ACHN (cell line): ENCODE measurements at regions not wholly inside any gene's neighbourhood (a gene's known extent, or its start where the extent isn't known, plus 50 kb on each side); places are given as distances from the start of the nearest gene placed in this dataset.
"Not testable (repeated sequence)": the region's sequence is repeated elsewhere in the genome, so short reads cannot be mapped to it uniquely, and the experiment has no call there.

Experiments used
- DNase-seq: peaks from one replicate; pipeline ENCODE4 v3.0.0-alpha.2; 2015
- in situ Hi-C: cut with HindIII; loops from 2 replicates; pipeline ENCODE4 v1.10.0; 2017; ENCODE audit warnings: low sequenced_read_pairs, low pct_ligation_motif_present, low pct_unique_long_range_greater_than_20kb

DNA sequence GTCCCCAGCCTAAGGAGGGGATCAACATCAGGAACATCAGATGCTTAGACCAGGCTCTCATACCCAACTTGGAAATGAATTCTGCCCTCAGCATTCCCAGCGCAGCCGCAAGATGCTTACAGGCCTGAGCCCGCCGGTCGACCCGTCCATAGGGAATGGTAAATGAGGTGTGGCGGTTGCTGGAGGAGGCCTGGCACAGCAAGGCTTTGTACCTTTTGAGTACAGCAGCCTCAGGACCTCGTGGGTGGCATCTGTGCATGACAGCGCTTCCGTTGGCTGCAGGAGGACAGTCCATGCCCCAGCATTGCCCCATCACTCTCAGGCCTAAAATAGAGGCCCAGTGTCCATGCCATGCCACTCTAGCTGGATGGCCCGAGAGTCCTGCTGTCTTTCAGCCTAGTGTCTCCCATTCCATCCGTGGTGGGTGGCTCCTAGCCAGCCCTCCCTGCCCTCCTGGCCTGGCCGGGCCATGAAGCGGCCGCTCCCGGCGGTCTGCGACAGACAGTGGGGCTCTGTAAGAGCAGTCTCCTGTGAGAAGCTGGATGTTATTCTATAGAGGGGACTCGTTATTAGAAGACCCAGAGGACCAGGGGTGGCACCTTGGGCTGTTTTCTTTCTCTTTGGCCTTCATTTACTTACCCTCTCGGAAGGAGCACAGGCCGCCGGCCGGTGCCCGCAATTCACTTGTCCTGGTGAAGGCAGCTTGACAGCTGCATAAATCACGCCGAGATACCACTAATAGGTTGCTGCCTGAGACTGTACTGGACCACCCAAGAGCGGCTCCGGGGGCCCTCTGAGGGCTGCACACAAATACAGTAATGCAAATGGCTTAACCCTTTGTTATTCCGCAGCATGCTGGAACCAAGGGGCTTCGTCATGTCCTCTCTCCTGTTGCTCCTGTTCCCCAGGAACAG is 223.5 kb upstream of the TUT7 start:
- in situ Hi-C loops: no loop called here
- no peak for DNase-seq

DNA sequence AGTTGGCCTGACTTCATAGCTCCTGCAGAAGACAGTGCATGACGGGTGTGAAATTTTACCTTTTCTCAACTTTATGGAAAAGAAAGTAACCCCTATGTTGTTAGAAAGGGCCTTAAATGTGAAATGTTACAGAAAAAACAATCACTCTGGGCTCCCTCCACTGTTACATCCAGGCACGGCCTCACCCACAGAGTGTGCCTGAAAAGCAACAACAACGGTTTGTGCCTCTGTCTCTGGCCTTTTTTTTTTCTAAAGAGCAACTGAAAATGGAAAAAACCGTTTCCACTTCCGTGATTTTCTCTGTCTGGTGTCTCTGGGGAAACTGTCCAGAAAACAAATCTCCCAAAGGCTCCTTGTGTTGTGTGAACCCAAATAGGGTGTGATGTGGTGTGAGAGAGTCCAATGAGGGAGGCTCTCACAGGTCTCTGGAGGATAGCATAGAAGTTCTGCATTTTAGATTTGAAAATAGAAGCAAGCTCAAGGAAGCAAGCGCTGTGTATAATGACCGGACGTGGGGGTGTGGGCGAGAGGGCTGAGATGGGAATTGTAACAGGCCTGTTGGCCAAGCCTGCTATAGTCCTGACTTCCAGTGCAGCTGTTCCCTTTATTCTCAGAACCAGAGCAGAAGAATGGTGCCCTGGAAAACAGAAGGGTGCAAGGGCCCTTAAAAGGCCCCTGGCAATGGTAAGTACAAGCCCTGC is 221.8 kb upstream of the TUT7 start:
- DNase-seq: no peak
- in situ Hi-C loops: no loop called here

DNA sequence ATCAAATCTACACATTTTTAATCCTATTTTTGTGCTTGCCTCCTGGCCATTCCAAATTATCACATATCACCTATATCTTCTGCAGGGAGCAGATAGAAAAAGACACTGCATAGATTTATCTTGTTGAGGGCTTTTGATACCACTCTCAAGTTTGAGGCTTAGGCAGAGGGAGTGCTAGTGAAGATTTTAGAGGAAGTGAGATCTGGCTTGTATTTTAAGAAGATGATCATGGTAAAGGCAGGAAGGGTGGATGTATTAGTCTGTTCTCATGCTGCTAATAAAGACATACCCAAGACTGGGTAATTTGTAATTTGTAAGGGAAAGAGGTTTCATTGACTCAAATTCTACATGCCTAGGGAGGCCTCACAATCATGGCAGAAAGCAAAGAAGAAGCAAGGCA is 220.9 kb upstream of the TUT7 start:
- no peak for DNase-seq
- in situ Hi-C loops: no loop called here

DNA sequence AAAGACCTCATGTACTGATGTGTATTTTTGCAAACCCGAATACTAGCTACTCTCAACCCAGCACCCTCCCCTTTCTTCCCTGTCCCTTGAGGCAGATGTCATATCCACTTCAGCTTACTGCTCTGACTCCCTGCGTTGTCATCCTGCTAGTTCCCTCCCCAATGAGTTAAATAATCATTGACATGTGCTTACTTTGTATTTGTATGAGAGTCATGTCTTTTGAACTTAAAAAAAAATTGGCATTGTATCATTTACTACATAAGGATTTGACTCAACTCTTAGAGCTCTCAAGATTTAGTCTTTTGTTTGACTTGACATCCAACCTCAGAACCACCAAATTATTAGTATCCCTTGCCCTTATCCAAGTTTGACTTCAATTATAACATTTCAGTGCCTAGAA is 219.7 kb upstream of the TUT7 start:
- in situ Hi-C loops: no loop called here

DNA sequence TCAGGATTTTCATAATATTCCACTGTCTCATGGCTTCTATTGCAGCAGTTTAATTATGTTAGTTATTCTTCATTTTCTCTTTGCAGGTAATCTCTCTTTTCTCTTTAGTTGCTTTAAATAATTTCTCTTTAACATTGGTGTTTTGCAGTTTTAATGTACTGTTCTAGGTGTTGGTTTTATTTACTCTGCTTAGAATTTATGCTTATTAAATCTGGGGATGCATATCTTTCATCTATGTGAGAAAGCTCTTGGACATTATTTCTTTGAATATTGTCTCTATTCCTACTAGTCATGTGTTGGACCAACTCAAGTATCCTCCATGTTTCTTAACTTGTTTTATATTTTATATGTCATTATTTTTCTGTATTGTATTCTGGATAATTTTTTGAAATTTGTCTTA is 218.7 kb upstream of the TUT7 start:
- DNase-seq: no peak
- in situ Hi-C loops: no loop called here

More for the DNA sequence above, 219.7 kb upstream of the TUT7 start:
- DNase-seq: no peak

DNA sequence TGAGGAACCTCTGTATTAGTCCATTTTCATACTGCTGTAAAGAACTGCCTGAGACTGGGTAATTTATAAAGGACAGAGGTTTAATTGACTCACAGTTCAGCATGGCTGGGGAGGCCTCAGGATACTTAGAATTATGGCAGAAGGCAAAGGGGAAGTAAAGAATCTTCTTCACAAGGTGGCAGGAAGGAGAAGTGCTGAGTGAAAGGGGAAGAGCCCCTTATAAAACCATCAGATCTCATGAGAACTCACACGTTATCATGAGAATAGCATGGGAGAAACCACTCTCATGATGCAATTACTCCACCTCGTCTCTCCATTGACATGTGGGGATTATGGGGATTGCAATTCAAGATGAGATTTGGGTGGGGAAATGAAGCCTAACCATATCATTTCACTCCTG is 211.4 kb upstream of the TUT7 start:
- DNase-seq, in situ Hi-C loops: not testable (repeated sequence)

DNA sequence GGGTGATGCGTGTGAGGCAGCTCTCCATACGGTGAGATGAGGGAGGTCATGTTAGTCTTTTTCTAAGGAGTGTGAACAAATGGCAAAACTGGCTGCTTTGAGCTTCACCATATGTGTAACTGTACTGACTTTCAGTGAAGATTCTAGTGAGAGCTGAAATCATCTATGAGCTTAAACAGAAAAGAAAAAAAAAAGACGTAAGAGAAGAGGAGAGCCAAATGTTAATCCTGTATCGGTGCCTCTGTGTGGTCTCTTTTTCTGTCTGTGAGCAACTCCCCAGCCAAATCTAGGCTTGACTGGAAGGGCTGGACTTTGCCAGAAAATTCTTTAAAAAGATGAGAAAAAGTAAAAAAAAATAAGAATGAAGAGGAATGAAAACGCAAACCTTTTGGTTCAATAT is 209.7 kb upstream of the TUT7 start:
- in situ Hi-C loops: no loop called here
- DNase-seq: no peak

DNA sequence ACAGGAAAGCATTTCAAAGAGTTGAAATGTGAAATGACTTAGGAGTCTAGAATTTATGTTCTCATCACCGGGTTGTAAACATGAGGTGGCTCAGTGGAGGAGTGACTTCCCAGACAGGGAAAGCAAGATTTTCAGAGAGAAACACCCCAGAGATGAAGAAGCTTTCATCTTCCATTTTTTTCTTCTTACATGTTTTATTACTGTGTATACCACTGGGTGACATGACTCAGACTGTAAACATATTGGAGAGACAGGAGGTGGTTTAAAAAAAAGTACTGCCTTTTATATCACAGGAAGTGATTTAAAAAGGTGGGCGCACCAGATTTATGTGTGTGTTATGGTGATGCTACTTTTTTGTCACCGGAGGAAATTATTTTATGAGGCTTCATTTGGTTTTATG is 209.1 kb upstream of the TUT7 start:
- DNase-seq: no peak
- in situ Hi-C loops: no loop called here

DNA sequence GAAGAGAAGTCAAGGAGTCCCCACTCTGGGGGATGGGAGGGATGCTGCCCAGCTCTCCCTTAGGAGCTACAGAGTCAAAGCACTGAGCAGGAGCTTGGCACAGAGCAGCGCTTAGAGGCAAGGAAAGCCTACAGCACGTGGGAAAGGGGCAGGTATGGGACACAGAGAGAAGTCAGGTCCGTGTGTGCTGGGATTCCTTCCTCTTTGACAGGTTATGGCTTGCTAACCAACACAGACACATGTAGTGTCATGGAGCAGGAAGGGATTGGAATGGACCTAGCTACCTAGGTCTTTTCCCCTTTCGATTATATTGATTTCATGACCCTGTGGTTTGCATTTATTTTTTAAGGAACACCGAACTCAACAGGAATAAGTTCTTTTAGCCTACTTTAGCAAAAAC is 208.5 kb upstream of the TUT7 start:
- in situ Hi-C loops: no loop called here

DNA sequence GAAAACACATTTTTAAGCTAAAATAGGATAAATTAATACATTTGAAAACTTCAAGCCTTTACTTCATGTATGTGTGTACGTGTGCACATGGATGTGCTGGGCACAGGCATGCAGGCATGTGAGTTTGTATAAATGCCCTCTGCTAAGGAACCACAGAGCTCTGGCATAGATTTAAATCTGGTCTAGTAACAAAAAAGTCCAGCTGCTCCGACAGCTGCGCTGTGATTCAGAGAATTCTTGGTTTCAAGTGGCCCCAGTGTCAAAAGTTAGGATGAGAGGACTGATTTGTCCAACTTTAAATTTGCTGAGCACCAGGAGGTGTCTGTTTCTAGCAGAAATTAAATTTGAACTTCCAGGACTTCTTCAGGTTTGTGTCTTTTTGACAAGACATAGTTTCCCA is 203.7 kb upstream of the TUT7 start:
- no peak for DNase-seq
- in situ Hi-C loops: no loop called here

More for the DNA sequence above, 208.5 kb upstream of the TUT7 start:
- DNase-seq: no peak

DNA sequence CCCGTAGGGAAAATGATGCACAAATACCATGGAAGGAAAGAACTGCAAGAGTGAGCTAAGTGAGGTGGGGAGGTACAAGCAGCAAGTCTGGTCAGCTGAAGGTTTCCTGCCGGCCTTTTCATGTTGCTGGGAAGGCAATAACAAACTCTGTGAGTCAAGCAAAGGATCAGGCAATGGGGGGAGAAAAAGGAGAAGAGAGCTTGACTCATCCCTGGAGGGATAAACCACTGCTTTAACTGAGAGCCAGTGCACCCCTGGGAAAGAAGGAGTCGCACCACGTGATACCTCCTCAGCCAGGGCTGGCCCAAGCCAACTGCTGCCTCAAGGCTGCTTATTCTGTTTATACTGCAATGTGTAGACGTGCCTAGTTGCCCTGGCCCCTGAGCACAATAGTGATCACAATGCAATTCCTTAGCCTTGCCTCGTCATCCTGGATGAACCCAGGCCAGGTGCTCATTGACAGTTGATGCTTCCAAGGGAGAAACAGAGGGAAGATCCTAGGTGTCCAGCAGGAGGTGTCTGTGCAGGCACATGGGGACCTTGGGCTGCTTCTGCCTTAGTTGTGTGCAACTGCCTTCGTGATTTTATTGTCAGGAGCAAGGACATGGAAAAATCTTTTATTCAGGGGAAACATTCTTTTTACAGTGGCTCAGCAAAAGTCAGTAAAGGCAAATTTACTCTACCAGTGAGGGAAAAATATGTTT is 203.0 kb upstream of the TUT7 start:
- in situ Hi-C loops: no loop called here

DNA sequence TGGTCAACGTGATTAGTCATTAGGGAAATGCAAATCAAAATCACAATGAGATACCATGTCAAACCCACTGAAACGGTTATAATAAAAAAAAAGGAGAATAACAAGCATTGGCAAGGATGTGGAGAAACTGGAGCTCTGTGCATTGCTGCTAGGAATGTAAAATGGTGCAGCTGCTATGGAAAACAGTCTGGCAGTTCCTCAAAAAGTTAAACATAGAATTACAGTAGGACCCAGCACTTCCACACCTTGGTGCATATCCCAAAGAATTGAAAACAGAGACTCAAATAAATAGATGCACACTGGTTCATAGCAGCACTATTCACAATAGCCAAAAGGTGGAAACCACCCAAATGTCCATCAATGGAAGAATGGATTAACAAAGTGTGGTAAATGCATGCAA is 201.5 kb upstream of the TUT7 start:
- no peak for DNase-seq
- in situ Hi-C loops: no loop called here

More for the DNA sequence above, 203.0 kb upstream of the TUT7 start:
- no peak for DNase-seq

DNA sequence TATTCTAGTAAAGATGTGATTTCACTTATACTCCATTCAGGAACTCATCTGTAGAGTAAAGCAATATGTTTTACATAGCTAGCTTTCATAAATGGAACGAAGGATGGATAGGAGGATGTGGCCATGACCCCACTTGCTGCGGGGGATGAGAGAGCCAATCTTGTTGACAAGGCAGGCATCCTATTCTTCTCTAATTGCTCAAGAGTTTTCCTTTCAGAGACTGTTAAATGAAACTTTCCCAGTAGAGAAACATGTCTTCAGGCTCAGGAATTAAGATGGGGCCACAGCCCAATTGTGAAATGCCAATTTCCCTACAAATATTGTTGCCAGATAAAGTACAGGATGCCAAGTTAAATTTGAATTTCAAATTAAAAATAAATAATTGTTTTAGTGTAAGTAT is 196.2 kb upstream of the TUT7 start:
- DNase-seq: no peak
- in situ Hi-C loops: no loop called here

DNA sequence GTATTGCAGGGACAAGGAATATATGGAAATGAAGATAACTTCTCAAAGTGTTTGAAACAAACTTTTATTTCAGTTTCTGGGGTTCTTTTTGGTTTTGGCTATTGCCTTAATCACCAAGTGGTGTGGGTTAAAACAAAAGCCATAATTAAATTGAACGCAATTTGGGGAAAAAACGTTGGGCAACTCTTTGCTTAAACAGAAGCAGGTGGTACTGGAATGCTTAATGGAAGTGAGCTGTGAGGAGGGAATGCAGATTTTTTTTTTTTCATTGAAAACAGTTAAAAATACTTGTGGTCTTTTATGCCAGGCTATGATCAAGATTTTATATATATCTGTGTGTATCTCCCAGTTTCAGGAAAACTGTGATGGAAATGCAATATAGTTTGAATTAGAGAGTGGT is 195.7 kb upstream of the TUT7 start:
- in situ Hi-C loops: no loop called here
- DNase-seq: no peak

DNA sequence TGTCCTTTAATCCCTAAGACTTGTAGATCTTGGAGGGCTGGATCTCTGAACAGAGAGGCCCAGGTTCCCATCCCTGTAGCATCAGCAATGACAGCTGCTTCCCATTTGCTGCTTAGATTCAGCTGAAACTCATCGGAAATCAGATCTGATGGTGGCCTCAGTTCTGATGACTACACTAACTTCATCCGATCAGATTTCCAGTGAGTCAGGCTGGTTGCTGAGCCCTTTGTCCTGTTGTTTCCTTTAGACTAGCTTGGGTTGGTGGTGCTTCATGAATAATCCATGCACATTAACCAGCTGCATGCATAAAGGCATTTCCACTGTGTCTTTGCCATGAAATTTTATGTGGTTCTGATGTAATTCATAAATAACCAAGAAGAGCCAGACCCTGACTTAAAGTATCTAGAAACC is 195.2 kb upstream of the TUT7 start:
- in situ Hi-C loops: no loop called here

DNA sequence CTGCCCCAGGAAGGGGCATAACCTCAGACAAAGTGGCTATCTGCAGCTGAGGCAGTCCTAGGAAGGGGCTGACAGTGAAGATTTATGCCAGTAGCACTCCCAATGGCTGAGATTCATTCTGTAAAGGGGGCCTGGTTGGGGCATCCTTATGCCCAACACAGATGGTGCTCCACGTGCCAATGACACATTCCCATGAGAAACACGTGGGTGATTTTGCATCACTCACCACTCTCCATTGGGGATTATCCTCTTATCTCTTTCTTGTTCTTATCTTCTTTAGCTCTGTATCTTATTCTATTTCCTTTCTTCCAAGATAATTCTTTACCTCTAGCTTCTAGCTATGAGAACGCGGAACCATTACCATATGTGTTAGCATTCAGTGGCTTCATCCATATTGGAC is 194.0 kb upstream of the TUT7 start:
- DNase-seq: no peak
- in situ Hi-C loops: no loop called here

More for the DNA sequence above, 195.2 kb upstream of the TUT7 start:
- DNase-seq: no peak

DNA sequence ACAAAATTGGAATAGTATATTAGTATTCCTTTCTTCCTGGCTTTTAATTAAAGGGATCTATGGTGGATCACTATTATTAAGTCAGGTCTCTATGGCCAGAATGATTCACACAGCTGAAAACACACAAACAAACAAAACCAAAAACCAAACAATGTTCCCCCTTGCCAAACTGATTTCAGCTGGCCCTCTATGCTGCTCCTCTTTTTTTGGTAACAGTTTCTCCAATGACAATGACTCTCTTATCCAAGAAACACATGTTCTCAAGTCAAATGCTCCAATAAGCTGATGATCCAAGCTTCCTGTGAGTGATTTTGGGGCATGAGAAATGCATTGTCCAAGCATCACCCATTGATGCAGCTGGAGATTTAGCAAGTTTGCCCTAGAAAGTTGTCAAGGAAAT is 193.4 kb upstream of the TUT7 start:
- DNase-seq: no peak

DNA sequence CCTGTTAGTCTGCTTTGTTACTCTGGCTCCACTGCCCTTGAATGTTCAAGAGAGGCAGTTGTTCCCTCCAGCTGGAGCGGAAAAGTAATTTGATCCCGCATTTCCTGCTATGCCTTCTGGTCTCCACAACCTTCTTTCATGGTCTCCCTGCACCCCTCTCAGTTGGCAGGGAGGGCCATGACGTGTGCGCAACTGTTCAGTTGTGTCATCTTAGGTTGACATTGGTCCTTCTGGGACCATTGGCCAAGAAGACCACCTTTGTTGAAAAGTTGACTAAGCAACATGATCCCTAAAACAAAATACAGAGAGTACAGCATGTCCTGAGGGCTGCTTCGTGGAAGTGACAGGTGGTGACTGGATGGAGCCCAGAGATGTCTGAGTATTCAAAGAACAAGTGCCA is 192.5 kb upstream of the TUT7 start:
- no peak for DNase-seq
- in situ Hi-C loops: no loop called here

More for the DNA sequence above, 193.4 kb upstream of the TUT7 start:
- in situ Hi-C loops: no loop called here

DNA sequence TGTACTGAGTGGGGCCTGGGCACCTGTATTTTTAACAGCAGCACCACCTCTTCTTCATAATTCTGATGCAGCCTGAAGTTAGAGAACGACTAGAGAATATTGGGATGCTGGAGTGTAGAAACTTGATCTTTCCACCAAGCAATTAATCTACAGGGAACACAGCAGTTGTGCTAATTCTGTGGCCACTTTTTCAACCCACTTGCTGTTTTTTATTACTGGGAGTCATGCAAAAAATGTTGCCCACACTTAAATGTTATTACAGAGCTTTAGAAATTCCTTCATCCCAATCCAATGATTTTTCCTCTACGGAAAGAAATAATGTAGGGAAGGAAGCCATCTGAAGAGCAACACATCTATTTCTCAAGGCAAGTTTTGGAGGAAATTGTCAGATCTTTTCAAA is 190.9 kb upstream of the TUT7 start:
- no peak for DNase-seq
- in situ Hi-C loops: no loop called here
